ENCODE measurements at regions not wholly inside any gene's neighbourhood (a gene's known extent, or its start where the extent isn't known, plus 50 kb on each side); places are given as distances from the start of the nearest gene placed in this dataset.

GRCh38 chr13:40285634-40286033 lies 380.8 kb downstream of the FOXO1 start:
- Histone ChIP-seq H3K4me1 (no peaks in the 10 kb centered on the region), H3K27me3 (no peaks in the 10 kb centered on the region), H3K36me3 (no peaks in the 10 kb centered on the region), H3K27ac (no peak overlapping the region), H3K4me3 (no peak overlapping the region), H3K9me3 (no peaks in the 10 kb centered on the region)
- FAIRE-seq, result no peak
- no peak for TF ChIP-seq CTCF (IDR thresholded peaks at IDR 0.05)
- no peak for ATAC-seq
- no peak for DNase-seq
- intact Hi-C loops (cut with DNase I), result no loop called here

- no peak for FAIRE-seq
- intact Hi-C loops (cut with DNase I), result no loop called here
- WGBS, 2 donors, result 93 to 95% methylated on average over 4 of the region's 4 CpGs
- Histone ChIP-seq H3K27me3 (no peaks in the 10 kb centered on the region), H3K27ac (no peak overlapping the region), H3K36me3 (no peaks in the 10 kb centered on the region), H3K9me3 (no peaks in the 10 kb centered on the region), H3K4me3 (no peak overlapping the region), H3K4me1 (no peaks in the 10 kb centered on the region)
- no peak for ATAC-seq
- DNase-seq, result no peak
- no peak for TF ChIP-seq CTCF (IDR thresholded peaks at IDR 0.05)
Observed at GRCh38 chr13:40287428-40287827, 379.0 kb downstream of the FOXO1 start.

- WGBS, 2 donors, result 45 to 54% methylated on average over 4 of the region's 4 CpGs
Observed at GRCh38 chr13:40288259-40288658, 378.2 kb downstream of the FOXO1 start.

GRCh38 chr13:40290758-40291157 lies 375.7 kb downstream of the FOXO1 start:
- ATAC-seq, result no peak
- 81 to 100% methylated on average over 1 of the region's 1 CpG for WGBS, 2 donors
- H3K4me1 ChIP-seq, result no peaks in the 10 kb centered on the region
- intact Hi-C loops (cut with DNase I), result no loop called here
- no peak overlapping the region for H3K27ac ChIP-seq
- no peak for DNase-seq
- H3K9me3 ChIP-seq, result no peaks in the 10 kb centered on the region
- no peak for TF ChIP-seq CTCF (IDR thresholded peaks at IDR 0.05)
- no peaks in the 10 kb centered on the region for H3K36me3 ChIP-seq
- no peak for FAIRE-seq
- H3K27me3 ChIP-seq, result no peaks in the 10 kb centered on the region
- no peak overlapping the region for H3K4me3 ChIP-seq

More at GRCh38 chr13:40288259-40288658, 378.2 kb downstream of the FOXO1 start:
- Histone ChIP-seq H3K4me1 (no peaks in the 10 kb centered on the region), H3K27ac (no peak overlapping the region), H3K36me3 (no peaks in the 10 kb centered on the region), H3K4me3 (no peak overlapping the region), H3K27me3 (no peaks in the 10 kb centered on the region), H3K9me3 (no peaks in the 10 kb centered on the region)
- intact Hi-C loops (cut with DNase I), result no loop called here
- ATAC-seq, result no peak
- no peak for DNase-seq
- no peak for FAIRE-seq
- TF ChIP-seq CTCF (IDR thresholded peaks at IDR 0.05), result no peak

GRCh38 chr13:40292108-40292507 lies 374.3 kb downstream of the FOXO1 start:
- Histone ChIP-seq H3K27ac (no peak overlapping the region), H3K36me3 (no peaks in the 10 kb centered on the region), H3K27me3 (no peaks in the 10 kb centered on the region), H3K9me3 (no peaks in the 10 kb centered on the region), H3K4me3 (no peak overlapping the region), H3K4me1 (no peaks in the 10 kb centered on the region)
- ATAC-seq (no peak), FAIRE-seq (no peak), DNase-seq (no peak)
- WGBS, 2 donors, result 91% methylated on average over 5 of the region's 5 CpGs
- intact Hi-C loops (cut with DNase I), result no loop called here
- no peak for TF ChIP-seq CTCF (IDR thresholded peaks at IDR 0.05)

Measured in pancreas (tissue), 10 donors.